Heart left ventricle (tissue), 13 donors: ENCODE measurements at regions not wholly inside any gene's neighbourhood (a gene's known extent, or its start where the extent isn't known, plus 50 kb on each side); places are given as distances from the start of the nearest gene placed in this dataset.
"Not testable (repeated sequence)": the region's sequence is repeated elsewhere in the genome, so short reads cannot be mapped to it uniquely, and the experiment has no call there.

Source experiments
- CTCF ChIP-seq, 12 donors: fragments of 200-600 bp; sonication (generic) in 4 of 12; IDR thresholded peaks; one replicate each; pipeline versions ENCODE4 v1.5.0 to v1.8.0; 2018 to 2022; ENCODE audit warnings: antibody characterized with exemption in 12 of 12, mild to moderate bottlenecking in 5 of 12
- POLR2A ChIP-seq, 2 donors: fragments of 450-650 bp; IDR thresholded peaks; one replicate each; pipeline ENCODE4 v1.6.1; 2017; ENCODE audit warnings: antibody characterized with exemption in 2 of 2, mild to moderate bottlenecking in 2 of 2, moderate library complexity in 2 of 2
- donor health status: ischemic (EF 13 %, LVEDD 7.1; RV severe dilation, severe dysfunction).
- donor health status: DM: no; HTN: yes; CAD: no.
- donor health status: DM: no; HTN: no; CAD: no.
- donor health status: ischemic (EF 25% LVEDD 6.9; RV normal size, moderate dysfunction).
- donor health status: ischemic (EF 25% LVEDD 5.7; RV mildly dilated, moderate dysfunction).
- donor health status: ischemic (EF 35%, LVEDD 5.7; RV mildly dilated, moderate dysfunction).
- donor health status: nonischemic (EF 11% LVEDD 7.7; RV severe dilation, severe dysfunction).
- donor health status: DM: yes; HTN: yes; CAD: no.
- donor health status: PGD.
- donor health status: ischemic (EF 29% LVEDD 5.4; RV normal size, mild dysfunction).
- donor health status: nonischemic (EF 23%, LVEDD 6.1; RV moderate dilation, normal function).

DNA sequence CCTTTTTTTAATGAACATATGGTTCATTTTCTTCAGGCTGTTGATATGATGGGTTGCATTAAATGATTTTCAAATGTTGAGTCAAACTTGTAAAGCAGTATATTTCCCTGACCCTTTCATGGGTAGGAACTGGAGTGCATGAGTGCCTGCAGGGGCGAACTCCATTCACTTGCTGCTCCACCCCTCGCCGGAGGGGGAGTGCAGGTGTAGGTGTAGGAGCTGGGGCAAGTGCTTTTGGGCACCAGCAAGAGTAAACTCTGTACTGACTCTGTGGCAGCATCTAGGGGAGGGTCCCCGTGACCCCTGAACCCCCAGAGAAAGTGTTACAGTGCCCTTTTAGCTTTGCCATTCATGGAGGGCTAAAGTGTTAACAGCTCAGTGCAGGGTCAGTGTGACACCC, 290.3 kb downstream of the CNTNAP3B start:
- not testable (repeated sequence) for TF ChIP-seq CTCF, POLR2A (IDR thresholded peaks at IDR 0.05)
